Stimulated activated naive CD8-positive, alpha-beta T cell treated with anti-CD3 and anti-CD28 coated beads, Interleukin-15, Interleukin-2, amounts not matched to agents 100 U/mL and 50 U/mL, for 24 hours (primary cell): ENCODE measurements at regions not wholly inside any gene's neighbourhood (a gene's known extent, or its start where the extent isn't known, plus 50 kb on each side); places are given as distances from the start of the nearest gene placed in this dataset.

Source experiments
- ATAC-seq: fragments of 150-1000 bp; cut with Tn5 transposase; one replicate; pipeline ENCODE4 v1.10.0; 2021
- DNase-seq: peaks from one replicate; pipeline ENCODE4 v3.0.0; 2021

DNA sequence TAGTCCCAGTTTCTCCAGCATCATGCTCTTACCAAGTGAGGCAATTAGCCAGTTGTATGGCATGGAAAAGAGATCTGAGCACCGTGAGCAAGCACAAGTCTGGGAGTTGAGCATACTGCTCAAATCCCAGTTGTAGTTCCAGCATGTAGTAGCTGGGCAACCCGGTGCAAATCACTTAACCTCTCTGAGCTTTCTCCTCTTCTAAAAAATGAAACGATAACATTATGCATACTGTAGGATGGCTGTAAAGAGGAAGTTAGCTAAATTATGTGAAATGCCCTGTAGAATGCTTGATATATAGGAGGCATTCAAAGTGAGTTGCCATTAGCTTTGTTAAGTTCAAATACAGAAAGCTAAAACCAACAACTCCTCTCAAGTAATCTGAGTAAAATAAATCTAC, 164.0 kb upstream of the ZEB2 start:
- no peak for DNase-seq
- no peak for ATAC-seq

DNA sequence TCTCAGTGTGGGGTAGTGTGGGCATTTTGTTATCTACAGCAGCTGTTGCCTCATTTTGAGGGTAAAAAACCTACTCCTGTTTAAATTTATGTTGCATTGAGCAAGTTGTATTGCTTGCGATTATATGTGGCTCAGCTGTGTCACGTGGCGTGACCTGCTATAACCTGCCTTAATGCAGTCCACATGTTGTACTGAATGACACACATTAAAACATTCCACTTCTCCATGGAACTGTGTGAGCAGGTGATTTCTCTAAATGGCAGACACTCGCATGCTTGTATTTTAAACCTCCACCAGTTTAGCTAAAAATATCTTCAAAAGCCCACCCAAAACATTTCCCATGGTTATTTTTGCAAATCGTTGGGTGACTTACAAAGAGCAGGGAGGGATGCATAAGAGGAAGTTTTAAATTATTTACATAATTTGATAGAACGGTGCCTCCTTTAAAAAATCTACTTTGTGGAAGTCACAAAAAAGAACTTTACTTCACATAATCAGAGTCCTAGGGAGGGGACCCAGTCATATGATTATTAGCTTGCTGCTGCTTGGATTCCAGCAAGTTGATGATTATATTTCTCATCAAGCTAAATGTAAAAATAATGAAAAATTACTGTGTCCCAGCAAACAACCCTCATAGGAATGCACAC, 163.3 kb upstream of the ZEB2 start:
- DNase-seq = no peak
- no peak for ATAC-seq

- DNase-seq = no peak
- no peak for ATAC-seq
These were observed 162.3 kb upstream of the ZEB2 start for GRCh38 chr2:144682248-144682647.

GRCh38 chr2:144681389-144681788, 161.5 kb upstream of the ZEB2 start:
- no peak for ATAC-seq
- DNase-seq = no peak

DNA sequence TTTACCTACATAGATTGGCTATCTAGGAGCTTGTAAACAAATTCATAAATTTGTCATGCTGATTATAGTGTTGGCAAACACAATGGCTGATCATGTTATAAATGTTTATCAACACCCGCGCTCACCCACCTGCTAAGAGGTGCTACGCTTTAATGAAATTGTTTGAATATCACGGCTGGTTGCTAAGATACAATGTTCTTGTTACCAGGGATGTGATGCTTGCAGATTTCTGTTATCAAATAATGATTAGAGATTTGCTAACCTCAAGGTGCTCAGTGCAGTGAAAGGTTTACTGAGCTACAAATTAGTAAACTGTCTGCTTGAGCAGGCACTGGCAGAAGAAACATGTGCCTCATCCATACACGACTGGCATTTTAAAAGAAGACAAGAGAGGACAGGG, 160.0 kb upstream of the ZEB2 start:
- DNase-seq (no peak), ATAC-seq (no peak)

GRCh38 chr2:144678736-144679135, 158.8 kb upstream of the ZEB2 start:
- ATAC-seq (no peak), DNase-seq (no peak)

DNA sequence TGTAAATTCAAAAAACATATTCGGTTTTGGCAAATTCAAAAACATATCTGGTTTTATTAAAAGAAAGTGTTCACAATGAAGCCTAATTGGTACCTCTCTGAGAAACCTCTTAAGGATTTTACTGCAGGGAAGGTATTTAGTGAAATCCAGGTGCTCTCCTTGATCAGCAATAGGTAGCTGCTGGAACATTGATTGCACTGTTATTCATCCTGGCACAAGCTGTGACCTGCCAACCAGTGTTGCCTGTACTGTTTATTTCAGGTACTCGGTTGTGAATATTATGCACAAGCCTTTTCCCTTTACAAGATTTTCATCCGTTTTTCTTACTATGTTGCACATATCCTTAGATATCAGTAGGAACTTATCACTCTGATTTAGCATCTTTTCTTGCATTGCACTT, 155.8 kb upstream of the ZEB2 start:
- ATAC-seq (no peak), DNase-seq (no peak)

GRCh38 chr2:144675331-144675730, 155.4 kb upstream of the ZEB2 start:
- DNase-seq (no peak), ATAC-seq (no peak)

- DNase-seq (no peak), ATAC-seq (no peak)
These were observed 154.2 kb upstream of the ZEB2 start for GRCh38 chr2:144674071-144674470.

- ATAC-seq (no peak), DNase-seq (no peak)
These were observed 153.5 kb upstream of the ZEB2 start for GRCh38 chr2:144673456-144673855.

GRCh38 chr2:144671695-144672455, 152.0 kb upstream of the ZEB2 start:
- DNase-seq = no peak
- no peak for ATAC-seq

DNA sequence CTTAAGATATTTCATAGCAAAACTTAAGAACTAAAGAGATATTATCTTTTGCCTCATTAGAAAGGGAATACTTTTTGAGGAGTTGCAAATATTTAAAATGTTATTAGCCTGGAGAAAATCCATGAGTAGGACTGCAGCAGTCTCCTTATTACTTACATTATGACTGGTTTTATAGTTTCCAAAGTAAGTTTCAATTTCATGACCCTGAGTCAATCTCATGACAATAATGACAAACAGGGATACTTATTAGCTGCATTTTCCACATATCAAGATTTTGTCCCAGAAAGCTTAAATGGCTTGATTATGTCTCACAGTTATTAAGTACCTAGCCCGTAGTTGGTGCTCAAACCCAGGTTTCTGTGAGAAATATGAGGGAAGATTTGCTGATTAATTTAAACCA, 150.8 kb upstream of the ZEB2 start:
- DNase-seq (no peak), ATAC-seq (no peak)

- no peak for ATAC-seq
- DNase-seq = no peak
These were observed 150.2 kb upstream of the ZEB2 start for GRCh38 chr2:144670080-144670479.

DNA sequence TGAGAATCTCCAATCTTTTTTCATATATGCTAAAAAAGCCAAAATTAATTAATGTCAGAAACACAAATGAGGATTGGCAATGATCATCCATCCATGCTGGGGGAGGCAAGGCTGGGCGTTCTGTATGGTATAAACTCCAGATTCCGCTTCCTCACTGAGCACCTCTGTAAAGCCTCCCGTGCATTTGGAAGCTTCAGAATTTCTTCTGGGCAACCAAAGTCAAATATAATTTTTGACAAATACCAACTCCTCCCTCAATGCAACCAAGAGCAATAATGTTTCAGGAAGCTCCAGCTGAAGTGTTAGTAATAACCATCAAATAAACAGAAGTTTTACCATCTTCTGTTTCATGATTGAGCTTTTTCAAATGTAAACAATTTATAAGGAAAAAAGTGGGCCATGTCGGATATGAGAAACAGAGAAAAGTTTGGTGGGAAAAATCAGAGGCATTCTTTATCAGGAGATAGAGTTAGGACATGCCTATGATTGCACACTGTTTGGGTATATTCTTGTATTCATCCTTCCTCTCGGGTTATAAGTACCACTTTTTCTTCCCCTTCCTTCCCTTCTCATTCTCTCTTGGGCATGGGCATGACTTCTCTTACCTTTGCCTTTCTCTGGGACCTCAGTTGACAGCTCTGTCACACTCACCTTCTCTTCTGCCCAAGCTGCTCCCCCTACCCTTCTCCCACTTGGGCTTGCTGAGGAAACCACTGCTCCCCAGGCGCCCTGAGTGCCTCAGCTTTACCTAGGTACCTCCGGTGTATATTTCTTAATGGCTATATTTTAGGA, 149.5 kb upstream of the ZEB2 start:
- DNase-seq (no peak), ATAC-seq (no peak)

DNA sequence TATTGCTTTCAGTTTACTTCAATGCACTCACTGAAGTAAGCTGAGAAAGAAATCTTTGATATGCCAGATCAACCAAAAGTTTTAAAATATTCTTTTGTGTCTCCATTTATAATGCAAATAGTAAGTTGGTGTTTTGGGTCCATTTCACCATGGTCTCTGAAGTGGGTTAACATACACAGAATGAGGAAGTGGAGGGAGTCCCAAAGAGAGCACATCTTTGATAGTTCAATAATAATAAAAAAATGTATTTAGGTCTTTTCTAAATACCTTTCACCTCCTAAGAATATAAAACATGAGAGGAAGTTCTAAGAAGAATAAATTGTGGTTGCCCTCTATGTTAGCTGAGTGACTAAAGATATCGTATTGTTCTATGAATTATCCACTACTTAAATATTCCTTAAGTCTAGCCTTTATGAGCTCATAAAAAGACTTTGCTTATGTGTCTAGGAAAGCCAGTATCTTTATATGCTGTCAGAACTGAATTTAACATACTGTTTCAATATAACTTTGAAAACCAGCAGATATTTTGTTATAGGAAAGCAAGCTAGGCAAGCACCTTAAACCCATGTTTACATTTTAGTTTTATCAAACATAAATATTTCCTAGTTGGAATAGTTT, 148.7 kb upstream of the ZEB2 start:
- no peak for DNase-seq
- ATAC-seq = no peak

DNA sequence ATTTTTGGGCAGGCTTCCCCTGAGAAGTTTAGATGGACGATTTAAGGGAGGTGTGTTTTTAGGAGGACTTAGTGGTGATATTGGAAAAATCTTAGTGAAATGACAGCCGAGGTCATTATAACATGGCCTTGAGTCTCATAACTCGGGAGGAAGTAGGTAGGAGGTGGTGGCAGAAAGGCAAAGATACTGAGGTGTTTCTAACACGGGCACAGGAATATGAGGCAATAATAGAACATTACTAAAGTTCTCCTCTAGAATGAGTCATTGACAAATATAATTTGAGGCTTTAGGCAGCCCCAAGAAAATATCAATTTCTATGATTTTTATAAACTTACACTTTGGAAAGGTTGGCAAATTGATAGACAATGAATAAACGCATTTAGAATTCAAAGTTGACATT, 146.1 kb upstream of the ZEB2 start:
- DNase-seq (no peak), ATAC-seq (no peak)

- ATAC-seq = no peak
- no peak for DNase-seq
These were observed 143.3 kb upstream of the ZEB2 start for GRCh38 chr2:144663207-144663606.

DNA sequence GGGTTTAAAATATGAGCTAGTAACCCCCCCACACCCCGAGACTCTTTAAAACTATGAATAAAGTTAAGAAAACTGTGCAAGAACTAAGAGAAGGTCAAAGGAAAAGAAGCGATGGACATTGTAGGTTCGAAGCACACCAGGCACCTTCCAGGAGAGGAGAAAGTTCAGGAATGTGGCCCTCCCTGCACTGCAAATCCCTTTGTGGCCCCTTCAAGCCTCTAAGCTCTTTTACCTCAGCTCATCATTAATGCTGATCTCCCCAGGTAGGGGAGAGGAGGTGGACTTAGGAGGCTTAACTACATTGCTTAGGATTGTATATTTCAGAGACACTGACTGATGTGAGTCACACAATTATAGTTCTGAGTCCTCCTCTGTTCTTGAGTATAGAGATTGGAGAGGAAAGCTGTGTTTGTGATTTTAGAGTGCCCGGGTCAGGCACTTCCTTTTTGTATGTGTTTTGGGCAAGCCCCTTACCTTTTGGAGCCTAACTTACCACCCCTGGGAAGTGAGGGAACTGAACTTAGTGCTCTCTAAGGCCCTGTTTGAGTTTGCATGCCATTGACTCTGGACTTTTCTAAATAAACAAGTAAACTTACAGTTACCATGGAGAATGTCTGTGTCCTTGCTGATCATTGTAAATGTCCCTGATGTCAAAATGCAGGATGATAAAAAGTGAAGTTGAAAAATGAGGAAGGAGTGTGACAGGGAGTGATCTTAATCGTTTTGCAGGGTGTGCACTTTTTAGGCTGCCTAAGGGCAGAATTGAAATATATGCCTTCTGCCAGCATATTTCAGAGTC, 140.8 kb upstream of the ZEB2 start:
- DNase-seq (no peak), ATAC-seq (no peak)

GRCh38 chr2:144659731-144660275, 139.9 kb upstream of the ZEB2 start:
- DNase-seq (peak; percentile 41), ATAC-seq (peak; percentile 97)

- DNase-seq (no peak), ATAC-seq (no peak)
These were observed 134.6 kb upstream of the ZEB2 start for GRCh38 chr2:144654523-144654922.

DNA sequence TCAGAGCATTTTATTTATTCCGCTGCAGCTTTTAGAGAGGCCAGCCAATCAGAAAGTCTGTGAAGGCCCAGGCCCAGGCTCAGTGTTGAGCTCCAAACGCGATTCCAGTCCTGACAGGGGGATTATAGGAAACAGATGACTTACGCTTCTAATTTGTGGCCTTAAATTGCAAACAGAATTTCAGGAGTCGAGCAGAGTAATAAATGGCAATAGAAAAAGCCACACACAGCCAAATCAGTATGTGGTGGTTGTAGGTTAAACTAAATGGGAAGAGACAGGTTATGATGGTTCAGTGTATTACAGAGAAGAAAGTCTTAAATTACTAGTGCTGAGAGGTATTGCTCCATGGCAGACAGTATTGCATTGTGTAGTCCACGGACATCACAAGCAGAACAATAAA, 131.0 kb upstream of the ZEB2 start:
- ATAC-seq = no peak
- no peak for DNase-seq
